Trophoblast cell (in vitro differentiated cells and primary cell): ENCODE measurements at regions not wholly inside any gene's neighbourhood (a gene's known extent, or its start where the extent isn't known, plus 50 kb on each side); places are given as distances from the start of the nearest gene placed in this dataset.

Experiments
- DNase-seq, 2 donors: peaks; one replicate each; pipeline ENCODE4 v3.0.0-alpha.2; 2016
- H2AFZ ChIP-seq: 2 replicates; pipeline ENCODE4 v1.6.1; 2013; ENCODE audit warnings: low read length, moderate library complexity, mild to moderate bottlenecking; ENCODE audit not compliant: insufficient read depth, poor library complexity
- H2AK5ac ChIP-seq: 2 replicates; pipeline ENCODE4 v1.6.1; 2013; ENCODE audit warnings: mild to moderate bottlenecking, low read length
- H2BK120ac ChIP-seq: 2 replicates; pipeline ENCODE4 v1.6.1; 2013; ENCODE audit warnings: low read length, mild to moderate bottlenecking, moderate library complexity; ENCODE audit not compliant: insufficient read depth, poor library complexity
- H2BK12ac ChIP-seq: 2 replicates; pipeline ENCODE4 v1.6.1; 2013; ENCODE audit warnings: mild to moderate bottlenecking, low read length, moderate library complexity
- H2BK5ac ChIP-seq: 2 replicates; pipeline ENCODE4 v1.6.1; 2013; ENCODE audit warnings: low read length, low read depth, moderate library complexity, mild to moderate bottlenecking; ENCODE audit not compliant: poor library complexity
- H3K14ac ChIP-seq: 2 replicates; pipeline ENCODE4 v1.6.1; 2013; ENCODE audit warnings: mild to moderate bottlenecking, low read length
- H3K18ac ChIP-seq: 2 replicates; pipeline ENCODE4 v1.6.1; 2013; ENCODE audit warnings: mild to moderate bottlenecking, low read length
- H3K23ac ChIP-seq: 2 replicates; pipeline ENCODE4 v1.6.1; 2013; ENCODE audit warnings: low read length
- H3K27ac ChIP-seq: 2 replicates; pipeline ENCODE4 v1.5.1; 2013; ENCODE audit warnings: low read depth, mild to moderate bottlenecking, inconsistent platforms, low read length, moderate library complexity
- H3K27me3 ChIP-seq: 2 replicates; pipeline ENCODE4 v1.6.1; 2013; ENCODE audit warnings: inconsistent platforms, mild to moderate bottlenecking, low read length, moderate library complexity; ENCODE audit not compliant: insufficient read depth
- H3K36me3 ChIP-seq, 2 experiments: 1 replicate in 1 of 2; 2 replicates in 1 of 2; pipeline ENCODE4 v1.6.1; 2013; ENCODE audit warnings: low read length in 2 of 2, mild to moderate bottlenecking in 2 of 2, moderate library complexity in 1 of 2; ENCODE audit not compliant: insufficient read depth in 2 of 2, control insufficient read depth in 1 of 2
- H3K4ac ChIP-seq: 2 replicates; pipeline ENCODE4 v1.6.1; 2013; ENCODE audit warnings: low read depth, mild to moderate bottlenecking, low read length, moderate library complexity
- H3K4me1 ChIP-seq, 2 experiments: 1 replicate in 1 of 2; 2 replicates in 1 of 2; pipeline ENCODE4 v1.6.1; 2013; ENCODE audit warnings: low read length in 2 of 2, mild to moderate bottlenecking in 2 of 2, moderate library complexity in 1 of 2; ENCODE audit not compliant: insufficient read depth in 2 of 2, control insufficient read depth in 1 of 2
- H3K4me2 ChIP-seq: 2 replicates; pipeline ENCODE4 v1.6.1; 2013; ENCODE audit warnings: inconsistent platforms, mild to moderate bottlenecking, low read length, moderate library complexity
- H3K4me3 ChIP-seq: 2 replicates; pipeline ENCODE4 v1.5.1; 2013; ENCODE audit warnings: mild to moderate bottlenecking, low read depth, low read length, inconsistent platforms
- H3K79me1 ChIP-seq: one replicate; pipeline ENCODE4 v1.6.1; 2013; ENCODE audit warnings: low read length
- H3K79me2 ChIP-seq: 2 replicates; pipeline ENCODE4 v1.6.1; 2013; ENCODE audit warnings: low read length, mild to moderate bottlenecking; ENCODE audit not compliant: control insufficient read depth, insufficient read depth, poor library complexity
- H3K9ac ChIP-seq: 2 replicates; pipeline ENCODE4 v1.6.1; 2013; ENCODE audit warnings: mild to moderate bottlenecking, low read length
- H3K9me3 ChIP-seq: 2 replicates; pipeline ENCODE4 v1.6.1; 2013; ENCODE audit warnings: low read depth, mild to moderate bottlenecking, control low read depth, inconsistent platforms, low read length; ENCODE audit not compliant: insufficient read depth
- H4K12ac ChIP-seq: 2 replicates; pipeline ENCODE4 v1.6.1; 2013; ENCODE audit warnings: low read depth, mild to moderate bottlenecking, low read length, moderate library complexity
- H4K8ac ChIP-seq: 2 replicates; pipeline ENCODE4 v1.6.1; 2013; ENCODE audit warnings: low read depth, mild to moderate bottlenecking, low read length, moderate library complexity
- H4K91ac ChIP-seq: one replicate; pipeline ENCODE4 v1.6.1; 2013; ENCODE audit warnings: low read depth, mild to moderate bottlenecking, low read length, moderate library complexity
- WGBS: extraction: QIAGEN DNeasy Blood & Tissue Kit; methylation state at CpG from one replicate; pipeline ENCODE4 v1.1.7; 2013; ENCODE audit warnings: missing lambda C conversion rate; ENCODE audit not compliant: insufficient read length, insufficient coverage; ENCODE audit errors: extremely low coverage; 5-methylcytosine and 5-hydroxymethylcytosine counted together

- Histone ChIP-seq H3K14ac (no peak overlapping the region), H4K12ac (no peak overlapping the region), H4K91ac (no peak overlapping the region)
Observed at GRCh38 chr14:51784466-51784865, 75.9 kb upstream of the GNG2 start.

GRCh38 chr14:51786227-51786626 is 74.2 kb upstream of the GNG2 start:
- no peaks in the 10 kb centered on the region for H3K79me2 ChIP-seq
- no peak overlapping the region for H3K23ac ChIP-seq
- no peak overlapping the region for H3K4me2 ChIP-seq
- H3K27ac ChIP-seq, result no peak overlapping the region
- no peak overlapping the region for H4K91ac ChIP-seq
- no peak overlapping the region for H2BK120ac ChIP-seq
- no peak overlapping the region for H3K18ac ChIP-seq
- H2AK5ac ChIP-seq, result no peak overlapping the region
- no peaks in the 10 kb centered on the region for H3K27me3 ChIP-seq
- no CpG with 5 or more reads among the region's 3 CpGs for WGBS
- no peak overlapping the region for H4K12ac ChIP-seq
- no peak overlapping the region for H2BK5ac ChIP-seq
- H3K4me1 ChIP-seq, result no peaks in the 10 kb centered on the region
- no peak for DNase-seq
- H3K36me3 ChIP-seq, result no peaks in the 10 kb centered on the region
- no peak overlapping the region for H3K9ac ChIP-seq
- H2AFZ ChIP-seq, result no peak overlapping the region
- H4K8ac ChIP-seq, result no peak overlapping the region
- H3K4me3 ChIP-seq, result no peak overlapping the region
- H3K79me1 ChIP-seq, result no peaks in the 10 kb centered on the region
- no peak overlapping the region for H2BK12ac ChIP-seq
- no peak overlapping the region for H3K4ac ChIP-seq
- H3K9me3 ChIP-seq, result peaks cover 4% of the 10 kb centered on the region
- no peak overlapping the region for H3K14ac ChIP-seq

More at GRCh38 chr14:51784466-51784865, 75.9 kb upstream of the GNG2 start:
- Histone ChIP-seq H3K4me1 (peaks cover 0 to 2% of the 10 kb centered on the region in 2 experiments), H2AFZ (no peak overlapping the region), H3K79me2 (no peaks in the 10 kb centered on the region), H3K27ac (no peak overlapping the region), H3K4me3 (no peak overlapping the region), H3K9me3 (peaks cover 4% of the 10 kb centered on the region), H3K36me3 (no peaks in the 10 kb centered on the region), H3K79me1 (no peaks in the 10 kb centered on the region), H3K18ac (no peak overlapping the region), H2BK5ac (no peak overlapping the region), H2BK12ac (no peak overlapping the region), H3K9ac (no peak overlapping the region), H4K8ac (no peak overlapping the region), H2BK120ac (no peak overlapping the region), H3K4ac (no peak overlapping the region), H2AK5ac (no peak overlapping the region), H3K4me2 (no peak overlapping the region), H3K23ac (no peak overlapping the region), H3K27me3 (no peaks in the 10 kb centered on the region)
- DNase-seq, result no peak

GRCh38 chr14:51787352-51787751 is 73.1 kb upstream of the GNG2 start:
- no peak overlapping the region for H2BK12ac ChIP-seq
- H3K14ac ChIP-seq, result no peak overlapping the region
- H3K4ac ChIP-seq, result no peak overlapping the region
- peaks cover 4% of the 10 kb centered on the region for H3K9me3 ChIP-seq
- no peak overlapping the region for H3K23ac ChIP-seq
- H3K36me3 ChIP-seq, result no peaks in the 10 kb centered on the region
- no peak overlapping the region for H4K12ac ChIP-seq
- H2BK120ac ChIP-seq, result no peak overlapping the region
- H3K79me2 ChIP-seq, result no peaks in the 10 kb centered on the region
- no peaks in the 10 kb centered on the region for H3K27me3 ChIP-seq
- no peak overlapping the region for H3K18ac ChIP-seq
- H3K9ac ChIP-seq, result peak overlapping the region; percentile 48
- DNase-seq, result no peak
- H4K91ac ChIP-seq, result no peak overlapping the region
- WGBS, result no CpG with 5 or more reads among the region's 4 CpGs
- H4K8ac ChIP-seq, result no peak overlapping the region
- H2AK5ac ChIP-seq, result no peak overlapping the region
- H3K4me2 ChIP-seq, result no peak overlapping the region
- H3K4me3 ChIP-seq, result peak overlapping the region; percentile 1
- no peak overlapping the region for H2BK5ac ChIP-seq
- H3K27ac ChIP-seq, result no peak overlapping the region
- H3K79me1 ChIP-seq, result no peaks in the 10 kb centered on the region
- no peak overlapping the region for H2AFZ ChIP-seq
- no peaks in the 10 kb centered on the region for H3K4me1 ChIP-seq

- no peak overlapping the region for H3K4me3 ChIP-seq
- H3K9ac ChIP-seq, result no peak overlapping the region
- H2BK5ac ChIP-seq, result no peak overlapping the region
- no peaks in the 10 kb centered on the region for H3K27me3 ChIP-seq
- no peak overlapping the region for H3K23ac ChIP-seq
- no CpG with 5 or more reads among the region's 3 CpGs for WGBS
- DNase-seq, result no peak
- H3K14ac ChIP-seq, result no peak overlapping the region
- no peak overlapping the region for H2AFZ ChIP-seq
- H4K12ac ChIP-seq, result no peak overlapping the region
- H2BK120ac ChIP-seq, result no peak overlapping the region
- H3K36me3 ChIP-seq, result no peaks in the 10 kb centered on the region
- no peak overlapping the region for H3K4me2 ChIP-seq
- no peak overlapping the region for H3K27ac ChIP-seq
- H4K8ac ChIP-seq, result no peak overlapping the region
- H3K9me3 ChIP-seq, result peaks cover 4% of the 10 kb centered on the region
- no peaks in the 10 kb centered on the region for H3K79me2 ChIP-seq
- no peak overlapping the region for H4K91ac ChIP-seq
- H2AK5ac ChIP-seq, result no peak overlapping the region
- H3K18ac ChIP-seq, result no peak overlapping the region
- H3K4me1 ChIP-seq, result no peaks in the 10 kb centered on the region
- no peaks in the 10 kb centered on the region for H3K79me1 ChIP-seq
- no peak overlapping the region for H2BK12ac ChIP-seq
- H3K4ac ChIP-seq, result no peak overlapping the region
Observed at GRCh38 chr14:51789114-51789513, 71.3 kb upstream of the GNG2 start.

GRCh38 chr14:51789596-51789995 is 70.8 kb upstream of the GNG2 start:
- no peak overlapping the region for H3K14ac ChIP-seq
- no peaks in the 10 kb centered on the region for H3K36me3 ChIP-seq
- H3K9ac ChIP-seq, result no peak overlapping the region
- peaks cover 4% of the 10 kb centered on the region for H3K9me3 ChIP-seq
- H3K79me2 ChIP-seq, result no peaks in the 10 kb centered on the region
- H2BK5ac ChIP-seq, result no peak overlapping the region
- H3K4me1 ChIP-seq, result no peaks in the 10 kb centered on the region
- H4K91ac ChIP-seq, result no peak overlapping the region
- no peak overlapping the region for H3K4me2 ChIP-seq
- H3K23ac ChIP-seq, result no peak overlapping the region
- H4K12ac ChIP-seq, result no peak overlapping the region
- H2BK120ac ChIP-seq, result no peak overlapping the region
- no peaks in the 10 kb centered on the region for H3K27me3 ChIP-seq
- H4K8ac ChIP-seq, result no peak overlapping the region
- no peak overlapping the region for H3K4ac ChIP-seq
- no peak overlapping the region for H3K4me3 ChIP-seq
- DNase-seq, result no peak
- no peak overlapping the region for H2AK5ac ChIP-seq
- H3K18ac ChIP-seq, result no peak overlapping the region
- H2BK12ac ChIP-seq, result no peak overlapping the region
- no peak overlapping the region for H2AFZ ChIP-seq
- H3K79me1 ChIP-seq, result no peaks in the 10 kb centered on the region
- no peak overlapping the region for H3K27ac ChIP-seq
